GM12878 (cell line): ENCODE measurements at regions not wholly inside any gene's neighbourhood (a gene's known extent, or its start where the extent isn't known, plus 50 kb on each side); places are given as distances from the start of the nearest gene placed in this dataset.

Source experiments
- ATAC-seq: fragments of 200-7000 bp; cut with Tn5 transposase; 3 replicates; pipeline ENCODE4 v1.9.1; 2020; ENCODE audit warnings: mild to moderate bottlenecking, moderate library complexity
- BruUV-seq: library from RNA; stranded (reverse); fragments of 400-500 nt; replicated peaks from 2 replicates; lab custom pipeline; 2021; lab: Mats Ljungman, UMichigan
- CTCF ChIA-PET: fragments of 300-600 bp; sonication (Branson Sonifier 250); formaldehyde crosslinking; extraction: SDS; loops from one replicate; lab custom pipeline; 2021; ENCODE audit warnings: inconsistent platforms; lab: Yijun Ruan, JAX
- POLR2A ChIA-PET: fragments of 350-600 bp; formaldehyde crosslinking; extraction: SDS; loops from one replicate; lab custom pipeline; 2021; ENCODE audit warnings: inconsistent platforms; lab: Charles Lee
- RAD21 ChIA-PET: fragments of 300-600 bp; sonication (Branson Sonifier 250); formaldehyde crosslinking; loops from one replicate; lab custom pipeline; 2023; ENCODE audit warnings: antibody characterized with exemption; ENCODE audit not compliant: unreplicated experiment; lab: Charles Lee
- SMC1A ChIA-PET: fragments of 300-600 bp; sonication (Branson Sonifier 250); formaldehyde crosslinking; loops from one replicate; lab custom pipeline; 2023; ENCODE audit not compliant: unreplicated experiment, uncharacterized antibody; lab: Charles Lee
- DNase-seq: peaks from one replicate; pipeline ENCODE4 v3.0.0-alpha.2; 2011; ENCODE audit warnings: low read depth, low spot score
- FAIRE-seq: peaks from 3 replicates; lab custom pipeline; 2011; peaks lifted over from hg19 to GRCh38; lab: Jason Lieb, UNC
- H2AFZ ChIP-seq: 2 replicates; pipeline ENCODE4 v1.6.0; 2011; ENCODE audit warnings: low read depth, low read length, control low read depth; ENCODE audit not compliant: control insufficient read depth
- H3K27ac ChIP-seq: 2 replicates; pipeline ENCODE4 v1.5.1; 2011; ENCODE audit warnings: control low read depth; ENCODE audit not compliant: control insufficient read depth, insufficient read depth
- H3K27me3 ChIP-seq, 2 experiments: replicated peaks in 1 of 2; 2 replicates each; pipeline versions ENCODE4 v1.6.0 to v1.6.1; 2011; ENCODE audit warnings: low read length in 1 of 2; ENCODE audit not compliant: control insufficient read depth in 2 of 2, insufficient read depth in 2 of 2
- H3K36me3 ChIP-seq, 2 experiments: 2 replicates each; pipeline ENCODE4 v1.5.1; 2011; ENCODE audit warnings: low read length in 1 of 2; ENCODE audit not compliant: control insufficient read depth in 2 of 2, insufficient read depth in 2 of 2
- H3K4me1 ChIP-seq: 2 replicates; pipeline ENCODE4 v1.6.1; 2011; ENCODE audit warnings: mild to moderate bottlenecking, low read length, moderate library complexity, mixed read lengths; ENCODE audit not compliant: control insufficient read depth, insufficient read depth
- H3K4me2 ChIP-seq: 2 replicates; pipeline ENCODE4 v1.6.0; 2011; ENCODE audit warnings: control low read depth; ENCODE audit not compliant: control insufficient read depth, insufficient read depth
- H3K4me3 ChIP-seq: fragments of 200-600 bp; sonication (generic); 2 replicates; pipeline ENCODE4 v1.5.1; 2016
- H3K79me2 ChIP-seq: 2 replicates; pipeline ENCODE4 v1.6.0; 2011; ENCODE audit warnings: low read length; ENCODE audit not compliant: control insufficient read depth, insufficient read depth
- H3K9ac ChIP-seq: 2 replicates; pipeline ENCODE4 v1.8.0; 2011; ENCODE audit warnings: low read length, control low read depth, mixed read lengths; ENCODE audit not compliant: control insufficient read depth, insufficient read depth
- H3K9me3 ChIP-seq: replicated peaks from 3 replicates; pipeline ENCODE4 v1.5.1; 2011; ENCODE audit warnings: mild to moderate bottlenecking, low read length; ENCODE audit not compliant: control insufficient read depth, insufficient read depth
- H4K20me1 ChIP-seq: 2 replicates; pipeline ENCODE4 v1.6.0; 2011; ENCODE audit not compliant: control insufficient read depth, insufficient read depth
- CEBPB ChIP-seq, 2 experiments: fragments of 150-350 bp in 1 of 2; IDR thresholded peaks; 2 replicates each; pipeline ENCODE4 v1.6.1; 2012 to 2014; ENCODE audit warnings: low read depth in 2 of 2, low read length in 2 of 2, borderline replicate concordance in 1 of 2, inconsistent platforms in 1 of 2
- IKZF2 ChIP-seq, 2 experiments: fragments of 450-650 bp; IDR thresholded peaks; 2 replicates each; pipeline ENCODE4 v1.6.1; 2017; ENCODE audit warnings: mild to moderate bottlenecking in 2 of 2, moderate library complexity in 2 of 2
- SMAD1 ChIP-seq: fragments of 450-650 bp; IDR thresholded peaks from 2 replicates; pipeline ENCODE4 v1.6.1; 2018; ENCODE audit warnings: mild to moderate bottlenecking, low read depth; ENCODE audit not compliant: partially characterized antibody
- YBX1 ChIP-seq: fragments of 450-650 bp; IDR thresholded peaks from 2 replicates; pipeline ENCODE4 v1.6.1; 2016; ENCODE audit warnings: antibody characterized with exemption
- ZBTB11 ChIP-seq: fragments of 450-650 bp; formaldehyde crosslinking; IDR thresholded peaks from 2 replicates; pipeline ENCODE4 v1.5.0; 2022; ENCODE audit warnings: mild to moderate bottlenecking, missing genetic modification characterization
- WGBS: methylation state at CpG from one replicate; pipeline ENCODE4 v1.1.6; 2016; ENCODE audit warnings: low lambda C conversion rate; ENCODE audit not compliant: insufficient replicate concordance, insufficient coverage; ENCODE audit errors: missing lambda C conversion rate; 5-methylcytosine and 5-hydroxymethylcytosine counted together
- in situ Hi-C: fragments of 300-500 bp; cut with MboI; formaldehyde crosslinking; loops from 9 replicates; pipeline ENCODE4 v1.14.3; 2018; ENCODE audit warnings: mixed read lengths
- intact Hi-C: fragments of 100-400 bp; cut with micrococcal nuclease; formaldehyde crosslinking; loops from one replicate; pipeline ENCODE4 v1.14.2; 2022; ENCODE audit not compliant: unreplicated experiment

GRCh38 chr14:83129496-83129895 is 1595.8 kb upstream of the SEL1L start:
- no peaks in the 10 kb centered on the region for H4K20me1 ChIP-seq
- SMC1A ChIA-PET, result no interaction called here
- no peaks in the 10 kb centered on the region for H3K27me3 ChIP-seq
- H3K27ac ChIP-seq, result no peak overlapping the region
- H3K4me1 ChIP-seq, result no peaks in the 10 kb centered on the region
- no peak overlapping the region for H3K4me3 ChIP-seq
- H3K9ac ChIP-seq, result no peak overlapping the region
- POLR2A ChIA-PET, result no interaction called here
- in situ Hi-C loops (no loop called here), intact Hi-C loops (no loop called here)
- H2AFZ ChIP-seq, result no peak overlapping the region
- H3K4me2 ChIP-seq, result no peak overlapping the region
- RAD21 ChIA-PET, result no interaction called here
- no peaks in the 10 kb centered on the region for H3K36me3 ChIP-seq
- H3K9me3 ChIP-seq, result no peaks in the 10 kb centered on the region
- CTCF ChIA-PET, result no interaction called here
- ATAC-seq, result no peak
- no peaks in the 10 kb centered on the region for H3K79me2 ChIP-seq
- BruUV-seq, result no TSS peak
- DNase-seq, result no peak
- 30% methylated on average over 3 of the region's 3 CpGs for WGBS
- FAIRE-seq, result no peak
- TF ChIP-seq SMAD1 (no peak), ZBTB11 (CRISPR knock-in tag) (no peak), CEBPB (IDR thresholded peaks at IDR 0.05; ENCODE audit: borderline replicate concordance in 1 of 2, low read depth in 2 of 2, low read length in 2 of 2) (no peak), YBX1 (no peak), IKZF2 (IDR thresholded peaks at IDR 0.05) (no peak)
- TF ChIP-seq, all 136 proteins: peak for 0
